ENCODE measurements at regions not wholly inside any gene's neighbourhood (a gene's known extent, or its start where the extent isn't known, plus 50 kb on each side); places are given as distances from the start of the nearest gene placed in this dataset.

GRCh38 chr2:10216677-10217488, 85.8 kb upstream of the HPCAL1 start:
- no peak overlapping the region for H3K56ac ChIP-seq (ENCODE audit: insufficient read length, low read depth, low read length)
- no peak overlapping the region; a peak in 1 of 7 replicates for H3K27ac Mint-ChIP-seq
- no peak for TF ChIP-seq CTCF (conservative IDR thresholded peaks at IDR 0.05)
- H2BK20ac ChIP-seq (ENCODE audit: low read depth, low read length, poor library complexity, severe bottlenecking), result no peak overlapping the region
- H3K79me2 ChIP-seq (ENCODE audit: insufficient read depth, low read length), result no peaks in the 10 kb centered on the region
- no peak overlapping the region for H3K23ac ChIP-seq (ENCODE audit: insufficient read length, low read depth, low read length)
- no peaks in the 10 kb centered on the region for H3K79me1 ChIP-seq (ENCODE audit: insufficient read depth, low read depth, low read length, poor library complexity, severe bottlenecking)
- no peak overlapping the region for H2BK12ac ChIP-seq (ENCODE audit: insufficient read length, low read depth, low read length)
- H3K4me1 ChIP-seq (ENCODE audit: insufficient read depth, low read length), result no peaks in the 10 kb centered on the region
- H3K23me2 ChIP-seq (ENCODE audit: insufficient read length, low read depth, low read length, poor library complexity, severe bottlenecking), result no peaks in the 10 kb centered on the region
- H2BK5ac ChIP-seq (ENCODE audit: insufficient read length, low read length), result no peak overlapping the region
- H3K9me3 Mint-ChIP-seq, result no peaks in the 10 kb centered on the region
- no peak overlapping the region for H2AFZ ChIP-seq (ENCODE audit: low read length)
- H3K4me2 ChIP-seq (ENCODE audit: insufficient read depth, insufficient read length, low read length), result no peak overlapping the region
- peaks cover 7 to 31% of the 10 kb centered on the region in 2 experiments for H3K4me1 Mint-ChIP-seq
- no peak overlapping the region for H3K27ac ChIP-seq (ENCODE audit: insufficient read length, low read depth, low read length)
- H4K20me1 ChIP-seq (ENCODE audit: control insufficient read depth, insufficient read depth, insufficient read length), result no peaks in the 10 kb centered on the region
- no peaks in the 10 kb centered on the region for H3K36me3 Mint-ChIP-seq (ENCODE audit: insufficient read depth in 1 of 3, low read depth in 3 of 3)
- H3K14ac ChIP-seq (ENCODE audit: insufficient read depth, low read length), result no peak overlapping the region
- no peak overlapping the region for H3K18ac ChIP-seq (ENCODE audit: insufficient read length, low read depth, low read length)
- H3T11ph ChIP-seq (ENCODE audit: low read length), result no peak overlapping the region
- H2AK5ac ChIP-seq (ENCODE audit: insufficient read length, low read length), result no peak overlapping the region
- no peak overlapping the region for H3K4me3 Mint-ChIP-seq
- no peak overlapping the region for H3K4ac ChIP-seq (ENCODE audit: low read depth, low read length)
- peaks cover 4% of the 10 kb centered on the region; the same call in 1 of the 2 replicates for H3K27me3 Mint-ChIP-seq (ENCODE audit: low read depth)
- H2BK15ac ChIP-seq (ENCODE audit: low read depth, low read length), result no peak overlapping the region
- WGBS (ENCODE audit: extremely low coverage, insufficient read length, low lambda C conversion rate), result no CpG with 5 or more reads among the region's 28 CpGs
- H3K27me3 ChIP-seq (ENCODE audit: insufficient read depth, low read length), result no peaks in the 10 kb centered on the region
- DNase-seq, result no peak
- H3K9ac ChIP-seq (ENCODE audit: extremely low read depth, insufficient read length, low read length), result no peak overlapping the region
- no peak overlapping the region for H4K5ac ChIP-seq (ENCODE audit: insufficient read length, low read depth, low read length)
- no peaks in the 10 kb centered on the region for H3K9me3 ChIP-seq (ENCODE audit: control insufficient read depth, low read depth, low read length)
- H4K91ac ChIP-seq (ENCODE audit: insufficient read length, low read depth, low read length), result no peak overlapping the region
- no peak overlapping the region for H2BK120ac ChIP-seq (ENCODE audit: low read depth, low read length, poor library complexity, severe bottlenecking)
- no peak overlapping the region for H4K8ac ChIP-seq (replicated peaks; ENCODE audit: insufficient read length, low read depth, low read length)
